Activated naive CD4-positive, alpha-beta T cell treated with anti-CD3 and anti-CD28 coated beads, Interleukin-2, amount 50 U/mL, for 16 hours (primary cell): ENCODE measurements at regions not wholly inside any gene's neighbourhood (a gene's known extent, or its start where the extent isn't known, plus 50 kb on each side); places are given as distances from the start of the nearest gene placed in this dataset.
"Not testable (repeated sequence)": the region's sequence is repeated elsewhere in the genome, so short reads cannot be mapped to it uniquely, and the experiment has no call there.

Experiments used
- DNase-seq: peaks from one replicate; pipeline ENCODE4 v3.0.0-alpha.2; 2020

- DNase-seq = no peak
Measured at GRCh38 chr16:73949574-73950320, 346.9 kb upstream of the PSMD7 start.

GRCh38 chr16:73945631-73946030 is 351.0 kb upstream of the PSMD7 start:
- no peak for DNase-seq

GRCh38 chr16:73943184-73943583 is 353.4 kb upstream of the PSMD7 start:
- not testable (repeated sequence) for DNase-seq

GRCh38 chr16:73940786-73941185 is 355.8 kb upstream of the PSMD7 start:
- DNase-seq = not testable (repeated sequence)

GRCh38 chr16:73923951-73924350 is 372.7 kb upstream of the PSMD7 start:
- DNase-seq = no peak

- no peak for DNase-seq
Measured at GRCh38 chr16:73921295-73921694, 375.3 kb upstream of the PSMD7 start.

- DNase-seq = no peak
Measured at GRCh38 chr16:73916829-73917594, 379.6 kb upstream of the PSMD7 start.

GRCh38 chr16:73915935-73916334 is 380.7 kb upstream of the PSMD7 start:
- DNase-seq = no peak

- no peak for DNase-seq
Measured at GRCh38 chr16:73915140-73915539, 381.5 kb upstream of the PSMD7 start.

- DNase-seq = no peak
Measured at GRCh38 chr16:73912850-73913249, 383.8 kb upstream of the PSMD7 start.

GRCh38 chr16:73912281-73912680 is 384.3 kb upstream of the PSMD7 start:
- DNase-seq = no peak

GRCh38 chr16:73909529-73910035 is 387.0 kb upstream of the PSMD7 start:
- DNase-seq = no peak

- no peak for DNase-seq
Measured at GRCh38 chr16:73891129-73891542, 405.5 kb upstream of the PSMD7 start.

GRCh38 chr16:73890186-73891128 is 406.2 kb upstream of the PSMD7 start:
- DNase-seq = no peak

- DNase-seq = no peak
Measured at GRCh38 chr16:73888840-73889490, 407.6 kb upstream of the PSMD7 start.

GRCh38 chr16:73887911-73888310 is 408.7 kb upstream of the PSMD7 start:
- no peak for DNase-seq

GRCh38 chr16:73886426-73886825 is 410.2 kb upstream of the PSMD7 start:
- DNase-seq = no peak

- no peak for DNase-seq
Measured at GRCh38 chr16:73885319-73885718, 411.3 kb upstream of the PSMD7 start.

- DNase-seq = no peak
Measured at GRCh38 chr16:73883841-73884240, 412.8 kb upstream of the PSMD7 start.

- DNase-seq = no peak
Measured at GRCh38 chr16:73883126-73883525, 413.5 kb upstream of the PSMD7 start.

- no peak for DNase-seq
Measured at GRCh38 chr16:73882651-73883050, 414.0 kb upstream of the PSMD7 start.

GRCh38 chr16:73882033-73882432 is 414.6 kb upstream of the PSMD7 start:
- no peak for DNase-seq
